Tibial nerve (tissue), 4 donors: ENCODE measurements at regions not wholly inside any gene's neighbourhood (a gene's known extent, or its start where the extent isn't known, plus 50 kb on each side); places are given as distances from the start of the nearest gene placed in this dataset.

Source experiments
- EP300 ChIP-seq, 2 donors: sonication (generic); formaldehyde crosslinking; IDR thresholded peaks; one replicate each; pipeline ENCODE4 v1.6.1; 2017; ENCODE audit warnings: antibody characterized with exemption in 2 of 2, mild to moderate bottlenecking in 1 of 2
- POLR2A ChIP-seq, 2 donors: fragments of 450-650 bp; IDR thresholded peaks; one replicate each; pipeline ENCODE4 v1.6.1; 2017; ENCODE audit warnings: antibody characterized with exemption in 2 of 2, mild to moderate bottlenecking in 2 of 2, moderate library complexity in 2 of 2
- TF ChIP-seq, protein P1 (sequence below), 5 experiments: fragments of 200-600 bp in 3 of 5; fragments of 450-650 bp in 2 of 5; sonication (generic) in 3 of 5; IDR thresholded peaks; one replicate each; pipeline ENCODE4 v1.5.1; 2016 to 2019; ENCODE audit warnings: antibody characterized with exemption in 5 of 5, mild to moderate bottlenecking in 3 of 5, moderate library complexity in 2 of 5

DNA sequence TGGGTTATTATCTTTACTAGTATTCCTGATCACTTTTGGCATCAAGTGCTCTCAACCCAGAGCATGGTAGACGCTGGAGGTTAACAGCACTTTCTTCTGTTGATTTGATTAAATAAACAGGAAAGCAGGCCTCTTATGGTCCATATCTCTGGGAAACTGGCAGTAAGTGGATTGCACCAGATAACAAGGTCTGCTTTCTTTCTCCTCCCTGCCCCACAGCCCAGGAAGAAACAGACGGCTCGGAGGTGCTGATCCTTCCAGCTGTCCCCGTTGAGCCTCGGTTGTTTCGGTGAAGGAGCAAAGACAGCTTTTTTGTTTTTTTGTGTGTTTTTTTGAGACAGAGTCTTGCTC, 100.8 kb upstream of the KCTD1 start:
- TF ChIP-seq, protein P1, sequence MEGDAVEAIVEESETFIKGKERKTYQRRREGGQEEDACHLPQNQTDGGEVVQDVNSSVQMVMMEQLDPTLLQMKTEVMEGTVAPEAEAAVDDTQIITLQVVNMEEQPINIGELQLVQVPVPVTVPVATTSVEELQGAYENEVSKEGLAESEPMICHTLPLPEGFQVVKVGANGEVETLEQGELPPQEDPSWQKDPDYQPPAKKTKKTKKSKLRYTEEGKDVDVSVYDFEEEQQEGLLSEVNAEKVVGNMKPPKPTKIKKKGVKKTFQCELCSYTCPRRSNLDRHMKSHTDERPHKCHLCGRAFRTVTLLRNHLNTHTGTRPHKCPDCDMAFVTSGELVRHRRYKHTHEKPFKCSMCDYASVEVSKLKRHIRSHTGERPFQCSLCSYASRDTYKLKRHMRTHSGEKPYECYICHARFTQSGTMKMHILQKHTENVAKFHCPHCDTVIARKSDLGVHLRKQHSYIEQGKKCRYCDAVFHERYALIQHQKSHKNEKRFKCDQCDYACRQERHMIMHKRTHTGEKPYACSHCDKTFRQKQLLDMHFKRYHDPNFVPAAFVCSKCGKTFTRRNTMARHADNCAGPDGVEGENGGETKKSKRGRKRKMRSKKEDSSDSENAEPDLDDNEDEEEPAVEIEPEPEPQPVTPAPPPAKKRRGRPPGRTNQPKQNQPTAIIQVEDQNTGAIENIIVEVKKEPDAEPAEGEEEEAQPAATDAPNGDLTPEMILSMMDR (IDR thresholded peaks at IDR 0.05): no peak
- TF ChIP-seq EP300 (IDR thresholded peaks at IDR 0.05) (no peak), POLR2A (IDR thresholded peaks at IDR 0.05) (no peak)
